NCI-H345 treated with DMSO at 0.1 percent for 48 hours (cell line): ENCODE measurements at regions not wholly inside any gene's neighbourhood (a gene's known extent, or its start where the extent isn't known, plus 50 kb on each side); places are given as distances from the start of the nearest gene placed in this dataset.
A peak's percentile ranks its signal among the peaks of the same experiment; 100 is the strongest.

Experiments used
- DNase-seq: peaks from one replicate; lab custom pipeline; 2025; ENCODE audit not compliant: unreplicated experiment; lab: John Stamatoyannopoulos, UW

- DNase-seq: no peak
These were observed 91.1 kb downstream of the LINGO1 start for GRCh38 chr15:77541421-77542181.

- no peak for DNase-seq
These were observed 92.2 kb downstream of the LINGO1 start for GRCh38 chr15:77540312-77541060.

GRCh38 chr15:77538793-77539497 is 93.8 kb downstream of the LINGO1 start:
- DNase-seq: peak; percentile 42

GRCh38 chr15:77538027-77538451 is 94.7 kb downstream of the LINGO1 start:
- no peak for DNase-seq

GRCh38 chr15:77537006-77537405 is 95.7 kb downstream of the LINGO1 start:
- no peak for DNase-seq

- DNase-seq: no peak
These were observed 96.9 kb downstream of the LINGO1 start for GRCh38 chr15:77535845-77536244.
